H9 (cell line): ENCODE measurements at regions not wholly inside any gene's neighbourhood (a gene's known extent, or its start where the extent isn't known, plus 50 kb on each side); places are given as distances from the start of the nearest gene placed in this dataset.

Source experiments
- DNase-seq: peaks from one replicate; pipeline ENCODE4 v3.0.0-alpha.2; 2017
- H2AFZ ChIP-seq: one replicate; pipeline ENCODE4 v1.6.1; 2013; ENCODE audit warnings: mild to moderate bottlenecking, low read length, control low read depth, moderate library complexity
- H2AK5ac ChIP-seq: 2 replicates; pipeline ENCODE4 v1.6.1; 2013; ENCODE audit warnings: low read length, control low read depth, mixed read lengths; ENCODE audit not compliant: insufficient read length
- H2BK120ac ChIP-seq: one replicate; pipeline ENCODE4 v1.6.1; 2013; ENCODE audit warnings: low read depth, mild to moderate bottlenecking, low read length, control low read depth, inconsistent platforms; ENCODE audit not compliant: poor library complexity, severe bottlenecking
- H2BK12ac ChIP-seq: 2 replicates; pipeline ENCODE4 v1.6.1; 2013; ENCODE audit warnings: low read length, control low read depth, mixed read lengths, low read depth; ENCODE audit not compliant: insufficient read length
- H2BK15ac ChIP-seq: 2 replicates; pipeline ENCODE4 v1.6.1; 2013; ENCODE audit warnings: low read depth, low read length, control low read depth
- H2BK20ac ChIP-seq: one replicate; pipeline ENCODE4 v1.6.1; 2013; ENCODE audit warnings: low read depth, mild to moderate bottlenecking, low read length, control low read depth, inconsistent platforms; ENCODE audit not compliant: poor library complexity, severe bottlenecking
- H2BK5ac ChIP-seq: 2 replicates; pipeline ENCODE4 v1.6.1; 2013; ENCODE audit warnings: low read length, control low read depth, mixed read lengths; ENCODE audit not compliant: insufficient read length
- H3K14ac ChIP-seq: 2 replicates; pipeline ENCODE4 v1.6.1; 2013; ENCODE audit warnings: low read length, control low read depth; ENCODE audit not compliant: insufficient read depth
- H3K18ac ChIP-seq: 2 replicates; pipeline ENCODE4 v1.6.1; 2013; ENCODE audit warnings: low read depth, mild to moderate bottlenecking, mixed read lengths, low read length, control low read depth; ENCODE audit not compliant: insufficient read length
- H3K23ac ChIP-seq: 2 replicates; pipeline ENCODE4 v1.6.1; 2013; ENCODE audit warnings: low read length, control low read depth, mixed read lengths, low read depth; ENCODE audit not compliant: insufficient read length
- H3K23me2 ChIP-seq: 2 replicates; pipeline ENCODE4 v1.6.1; 2013; ENCODE audit warnings: low read depth, mild to moderate bottlenecking, mixed read lengths, low read length, control low read depth; ENCODE audit not compliant: insufficient read length, poor library complexity, severe bottlenecking
- H3K27ac ChIP-seq: 2 replicates; pipeline ENCODE4 v1.5.1; 2013; ENCODE audit warnings: low read length, control low read depth, mixed read lengths, low read depth; ENCODE audit not compliant: insufficient read length
- H3K27me3 ChIP-seq: 2 replicates; pipeline ENCODE4 v1.6.1; 2013; ENCODE audit warnings: low read length, control low read depth, inconsistent platforms; ENCODE audit not compliant: insufficient read depth
- H3K4ac ChIP-seq: 2 replicates; pipeline ENCODE4 v1.6.1; 2013; ENCODE audit warnings: low read depth, mild to moderate bottlenecking, control low read depth, inconsistent platforms, low read length, moderate library complexity
- H3K4me1 ChIP-seq: 2 replicates; pipeline ENCODE4 v1.6.1; 2013; ENCODE audit warnings: low read length, control low read depth, inconsistent platforms; ENCODE audit not compliant: insufficient read depth
- H3K4me2 ChIP-seq: 2 replicates; pipeline ENCODE4 v1.6.1; 2013; ENCODE audit warnings: low read length, control low read depth, mixed read lengths; ENCODE audit not compliant: insufficient read length, insufficient read depth
- H3K56ac ChIP-seq: 2 replicates; pipeline ENCODE4 v1.6.1; 2013; ENCODE audit warnings: low read depth, mild to moderate bottlenecking, mixed read lengths, low read length, control low read depth; ENCODE audit not compliant: insufficient read length
- H3K79me1 ChIP-seq: 2 replicates; pipeline ENCODE4 v1.6.1; 2013; ENCODE audit warnings: low read depth, mild to moderate bottlenecking, moderate library complexity, low read length, control low read depth, inconsistent platforms; ENCODE audit not compliant: insufficient read depth, poor library complexity, severe bottlenecking
- H3K79me2 ChIP-seq: 2 replicates; pipeline ENCODE4 v1.6.1; 2013; ENCODE audit warnings: low read length, control low read depth, inconsistent platforms; ENCODE audit not compliant: insufficient read depth
- H3K9ac ChIP-seq: 2 replicates; pipeline ENCODE4 v1.6.1; 2013; ENCODE audit warnings: low read length, control low read depth, mixed read lengths; ENCODE audit not compliant: insufficient read length; ENCODE audit errors: extremely low read depth
- H3K9me3 ChIP-seq: one replicate; pipeline ENCODE4 v1.6.1; 2013; ENCODE audit warnings: low read depth, low read length, inconsistent platforms; ENCODE audit not compliant: control insufficient read depth
- H3T11ph ChIP-seq: one replicate; pipeline ENCODE4 v1.6.1; 2013; ENCODE audit warnings: mild to moderate bottlenecking, low read length, control low read depth, inconsistent platforms
- H4K20me1 ChIP-seq: one replicate; pipeline ENCODE4 v1.6.1; 2013; ENCODE audit not compliant: control insufficient read depth, insufficient read length, insufficient read depth
- H4K5ac ChIP-seq: 2 replicates; pipeline ENCODE4 v1.6.1; 2013; ENCODE audit warnings: low read depth, mild to moderate bottlenecking, mixed read lengths, low read length, control low read depth; ENCODE audit not compliant: insufficient read length
- H4K8ac ChIP-seq: replicated peaks from 2 replicates; pipeline ENCODE4 v1.6.1; 2013; ENCODE audit warnings: low read length, control low read depth, mixed read lengths, low read depth; ENCODE audit not compliant: insufficient read length
- H4K91ac ChIP-seq: 2 replicates; pipeline ENCODE4 v1.6.1; 2013; ENCODE audit warnings: low read depth, mild to moderate bottlenecking, moderate library complexity, mixed read lengths, low read length, control low read depth; ENCODE audit not compliant: insufficient read length
- H3K27ac Mint-ChIP-seq, 3 experiments: 2 replicates in 2 of 3; 3 replicates in 1 of 3; pipeline ENCODE4 v1.8.0; 2020 to 2021; ENCODE audit warnings: mixed read lengths in 3 of 3, mild to moderate bottlenecking in 1 of 3, moderate library complexity in 1 of 3
- H3K27me3 Mint-ChIP-seq: 2 replicates; pipeline ENCODE4 v1.8.0; 2021; ENCODE audit warnings: low read depth, mild to moderate bottlenecking, moderate library complexity, mixed read lengths
- H3K36me3 Mint-ChIP-seq, 3 experiments: 2 replicates in 2 of 3; 3 replicates in 1 of 3; pipeline ENCODE4 v1.8.0; 2020 to 2021; ENCODE audit warnings: low read depth in 3 of 3, mixed read lengths in 3 of 3; ENCODE audit not compliant: insufficient read depth in 1 of 3
- H3K4me1 Mint-ChIP-seq, 2 experiments: 2 replicates each; pipeline ENCODE4 v1.8.0; 2020; ENCODE audit warnings: mixed read lengths in 2 of 2
- H3K4me3 Mint-ChIP-seq, 2 experiments: 2 replicates in 1 of 2; 3 replicates in 1 of 2; pipeline ENCODE4 v1.8.0; 2020 to 2021; ENCODE audit warnings: mild to moderate bottlenecking in 2 of 2, mixed read lengths in 2 of 2, moderate library complexity in 1 of 2
- H3K9me3 Mint-ChIP-seq, 2 experiments: 2 replicates in 1 of 2; 3 replicates in 1 of 2; pipeline ENCODE4 v1.8.0; 2020; ENCODE audit warnings: mild to moderate bottlenecking in 2 of 2, mixed read lengths in 2 of 2, moderate library complexity in 1 of 2
- CTCF ChIP-seq: fragments of 200-600 bp; sonication (generic); conservative IDR thresholded peaks from 3 replicates; pipeline ENCODE4 v1.8.0; 2021; ENCODE audit warnings: antibody characterized with exemption, mild to moderate bottlenecking
- WGBS: extraction: QIAGEN DNeasy Blood & Tissue Kit; methylation state at CpG from one replicate; pipeline ENCODE4 v1.1.7; 2013; ENCODE audit warnings: missing lambda C conversion rate, low lambda C conversion rate, mixed read lengths; ENCODE audit not compliant: insufficient read length; ENCODE audit errors: extremely low coverage; 5-methylcytosine and 5-hydroxymethylcytosine counted together

- TF ChIP-seq CTCF = no peak
- H2BK120ac ChIP-seq = no peak overlapping the region
- no peaks in the 10 kb centered on the region for H3K79me2 ChIP-seq
- no peak overlapping the region for H4K5ac ChIP-seq
- H3K4ac ChIP-seq = no peak overlapping the region
- Mint-ChIP-seq H3K4me1 (peaks cover 21 to 38% of the 10 kb centered on the region in 2 experiments), H3K27me3 (0 out of 2 replicates have a peak, but pooled peaks cover 2% of the 10 kb centered on the region), H3K9me3 (no peaks in the 10 kb centered on the region), H3K36me3 (no peaks in the 10 kb centered on the region), H3K4me3 (no peak overlapping the region), H3K27ac (no peak overlapping the region)
- no peaks in the 10 kb centered on the region for H4K20me1 ChIP-seq
- H3K79me1 ChIP-seq = no peaks in the 10 kb centered on the region
- no peak overlapping the region for H3K23ac ChIP-seq
- no peak overlapping the region for H3T11ph ChIP-seq
- H4K91ac ChIP-seq = no peak overlapping the region
- H2AK5ac ChIP-seq = no peak overlapping the region
- H3K23me2 ChIP-seq = no peaks in the 10 kb centered on the region
- no peak overlapping the region for H3K18ac ChIP-seq
- no peak overlapping the region for H3K4me2 ChIP-seq
- no peaks in the 10 kb centered on the region for H3K9me3 ChIP-seq
- DNase-seq = no peak
- 0 out of 2 replicates have a peak, but pooled peaks cover 3% of the 10 kb centered on the region for H3K4me1 ChIP-seq
- no peaks in the 10 kb centered on the region for H3K27me3 ChIP-seq
- no peak overlapping the region for H3K27ac ChIP-seq
- no peak overlapping the region for H2BK20ac ChIP-seq
- no peak overlapping the region for H3K14ac ChIP-seq
- H3K9ac ChIP-seq = no peak overlapping the region
- H2BK15ac ChIP-seq = no peak overlapping the region
- H2AFZ ChIP-seq = no peak overlapping the region
- no CpG with 5 or more reads among the region's 10 CpGs for WGBS
- H2BK5ac ChIP-seq = no peak overlapping the region
- no peak overlapping the region for H4K8ac ChIP-seq
- no peak overlapping the region for H2BK12ac ChIP-seq
- H3K56ac ChIP-seq = no peak overlapping the region
Measured at GRCh38 chr1:62998845-62999649, 215.1 kb downstream of the ATG4C start.
